ENCODE measurements at regions not wholly inside any gene's neighbourhood (a gene's known extent, or its start where the extent isn't known, plus 50 kb on each side); places are given as distances from the start of the nearest gene placed in this dataset.
"Not testable (repeated sequence)": the region's sequence is repeated elsewhere in the genome, so short reads cannot be mapped to it uniquely, and the experiment has no call there.

DNA sequence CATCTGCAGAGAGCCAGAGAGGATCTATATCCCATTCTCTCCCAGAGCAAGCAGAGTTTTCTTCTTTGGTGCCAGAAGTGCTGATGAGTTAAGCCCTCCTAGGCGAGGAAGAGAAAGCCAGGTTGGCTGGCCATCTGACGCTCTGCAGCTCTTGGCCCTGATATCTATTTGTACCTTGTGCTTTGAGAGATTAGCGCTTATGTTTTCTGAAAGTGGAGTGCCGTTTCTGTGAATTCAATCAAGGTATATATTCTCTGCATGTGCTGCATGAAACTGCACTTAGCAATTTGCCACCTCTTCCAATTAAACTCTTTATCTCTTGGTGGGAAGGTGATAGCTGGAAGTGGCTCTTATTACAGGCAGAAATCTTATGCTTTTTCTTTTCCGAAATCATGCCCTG is 177.5 kb downstream of the LPIN1 start:
- DNase-seq, result no peak

DNA sequence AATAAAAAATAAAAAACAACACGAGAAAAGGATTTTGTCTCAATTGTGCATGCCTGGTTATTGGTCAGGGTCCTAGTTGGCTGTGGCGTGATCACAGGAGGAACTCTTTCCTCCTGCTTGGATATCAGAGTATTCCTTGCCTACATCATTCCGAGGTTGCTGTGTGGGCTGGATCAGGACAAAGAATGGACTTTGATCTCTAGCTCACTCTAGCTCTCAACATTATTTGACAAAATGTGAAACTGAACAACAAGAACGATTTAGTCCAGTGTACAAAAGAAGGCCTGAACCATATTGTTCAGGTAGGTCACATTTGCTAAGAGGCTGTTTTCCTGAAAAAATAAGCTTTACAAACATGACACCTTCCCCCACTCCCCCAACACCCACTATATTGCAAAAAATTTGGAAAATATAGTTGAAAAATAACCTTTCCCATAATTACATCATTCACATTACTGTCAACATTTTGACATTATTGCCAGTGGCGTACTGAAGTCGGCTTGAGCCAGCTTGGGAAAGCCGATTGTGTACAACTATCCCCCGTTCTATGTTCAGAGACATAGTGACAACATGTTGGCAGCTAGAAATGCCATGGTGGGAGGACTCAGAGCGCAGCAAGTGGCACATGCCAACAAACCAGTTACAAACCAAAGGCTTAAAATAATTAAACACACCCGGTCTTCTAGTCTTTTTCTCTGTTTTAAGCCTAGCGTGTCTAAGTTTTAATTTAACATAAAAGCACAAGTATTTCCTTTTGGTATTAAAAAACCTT is 179.0 kb downstream of the LPIN1 start:
- no peak for DNase-seq

- no peak for DNase-seq
Measured at GRCh38 chr2:11930211-11930761, 183.9 kb downstream of the LPIN1 start.

DNA sequence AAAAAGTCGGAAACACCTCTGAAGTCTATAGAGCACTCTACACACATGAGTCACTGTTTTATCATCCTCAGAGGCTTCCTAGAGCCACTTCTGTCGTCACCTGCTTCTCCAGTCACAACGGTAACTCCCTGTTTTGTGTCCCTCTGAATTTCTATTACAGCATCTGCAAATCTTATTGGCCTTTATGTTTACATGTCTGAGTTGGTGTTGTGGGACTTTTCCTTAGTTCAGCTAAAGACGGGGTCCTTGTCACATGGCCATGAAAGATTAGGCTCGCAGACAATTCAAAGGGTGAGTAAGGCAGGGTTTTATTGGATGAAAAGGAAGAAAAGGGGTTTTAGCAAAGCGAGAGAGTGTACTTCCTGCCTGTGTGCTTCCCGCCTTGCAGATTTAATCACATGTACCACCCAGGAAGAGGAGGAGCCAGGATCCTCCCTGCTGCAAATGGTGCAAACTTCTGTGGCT is 185.6 kb downstream of the LPIN1 start:
- DNase-seq, result no peak

DNA sequence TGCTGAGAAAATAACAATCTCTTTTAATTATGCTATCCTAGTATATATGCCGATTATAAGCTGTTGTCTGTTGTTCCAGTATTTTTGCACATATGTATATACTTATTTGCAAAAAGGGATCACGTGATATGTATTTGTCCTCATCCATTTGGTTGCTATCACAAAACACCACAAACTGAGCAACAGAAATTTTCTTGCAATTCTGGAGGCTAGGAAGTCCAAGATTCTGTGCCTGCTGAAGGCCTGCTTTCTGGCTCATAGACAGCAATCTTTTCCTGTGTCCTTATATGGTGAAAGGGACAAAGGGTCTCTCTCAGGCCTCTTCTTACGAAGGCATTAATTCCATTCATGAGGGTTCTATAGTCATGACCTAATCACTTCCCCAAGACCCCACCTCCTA is 186.5 kb downstream of the LPIN1 start:
- DNase-seq, result no peak

GRCh38 chr2:11933854-11934253 is 187.4 kb downstream of the LPIN1 start:
- no peak for DNase-seq

DNA sequence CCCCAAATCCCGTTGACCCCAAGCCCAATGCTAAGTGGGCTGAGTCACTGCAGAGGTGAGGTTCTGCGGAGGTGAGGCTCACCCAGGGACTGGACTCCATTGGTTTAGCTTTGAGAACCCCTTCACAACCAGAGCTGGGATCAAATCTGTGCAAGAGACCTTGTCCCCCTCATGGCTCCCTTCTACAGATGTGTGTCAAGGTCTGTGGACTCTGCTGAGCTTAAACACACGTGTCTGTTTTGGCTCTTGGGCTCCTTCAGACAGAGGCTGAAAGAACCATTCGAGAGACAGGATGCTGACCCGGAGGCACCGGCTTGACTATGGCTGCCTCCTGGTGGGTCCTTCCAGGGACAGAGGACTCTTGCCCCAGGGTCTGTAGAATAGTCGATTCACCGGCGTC is 190.3 kb downstream of the LPIN1 start:
- DNase-seq, result no peak

- DNase-seq, result no peak
Measured at GRCh38 chr2:11938196-11938595, 191.8 kb downstream of the LPIN1 start.

DNA sequence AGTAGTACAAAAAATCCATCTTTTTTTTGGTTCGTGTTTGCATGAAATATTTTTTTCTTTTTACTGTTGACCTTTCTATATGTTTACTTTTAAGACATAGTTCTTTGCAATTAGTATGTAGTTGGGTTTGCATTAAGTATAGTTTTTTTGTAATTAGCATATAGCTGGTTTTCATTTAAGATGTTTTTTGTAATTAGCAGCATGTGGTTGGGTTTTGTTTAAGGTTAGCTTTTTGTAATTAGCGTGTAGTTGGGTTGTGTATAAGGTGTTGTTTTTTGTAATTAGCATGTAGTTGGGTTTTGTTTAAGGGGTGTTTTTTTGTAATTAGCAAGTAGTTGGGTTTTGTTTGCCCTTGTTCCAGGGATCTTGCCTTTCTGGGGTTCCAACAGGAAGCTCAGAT is 193.1 kb downstream of the LPIN1 start:
- no peak for DNase-seq

GRCh38 chr2:11940121-11940743 is 193.8 kb downstream of the LPIN1 start:
- no peak for DNase-seq

- no peak for DNase-seq
Measured at GRCh38 chr2:11940799-11941198, 194.4 kb downstream of the LPIN1 start.

- DNase-seq, result no peak
Measured at GRCh38 chr2:11941201-11942177, 195.1 kb downstream of the LPIN1 start.

DNA sequence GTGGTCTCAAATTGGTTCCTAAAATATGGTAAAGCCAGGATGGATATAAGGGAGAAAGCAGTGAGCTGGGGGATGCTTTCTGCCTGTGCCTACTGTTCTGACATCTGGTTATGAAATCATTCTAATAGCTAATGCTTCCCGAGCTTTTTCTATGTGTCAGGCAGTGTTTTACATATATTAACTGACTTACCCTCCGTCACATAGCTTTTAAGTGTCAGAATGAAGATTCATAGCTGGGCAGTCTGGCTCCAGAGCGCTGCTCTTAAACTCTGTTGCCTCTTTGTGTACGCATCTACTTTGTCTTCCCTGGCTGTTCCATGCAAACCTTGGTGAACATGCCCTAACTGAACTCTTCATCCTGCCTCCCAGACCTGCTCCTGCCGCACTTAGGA is 195.7 kb downstream of the LPIN1 start:
- DNase-seq, result no peak

DNA sequence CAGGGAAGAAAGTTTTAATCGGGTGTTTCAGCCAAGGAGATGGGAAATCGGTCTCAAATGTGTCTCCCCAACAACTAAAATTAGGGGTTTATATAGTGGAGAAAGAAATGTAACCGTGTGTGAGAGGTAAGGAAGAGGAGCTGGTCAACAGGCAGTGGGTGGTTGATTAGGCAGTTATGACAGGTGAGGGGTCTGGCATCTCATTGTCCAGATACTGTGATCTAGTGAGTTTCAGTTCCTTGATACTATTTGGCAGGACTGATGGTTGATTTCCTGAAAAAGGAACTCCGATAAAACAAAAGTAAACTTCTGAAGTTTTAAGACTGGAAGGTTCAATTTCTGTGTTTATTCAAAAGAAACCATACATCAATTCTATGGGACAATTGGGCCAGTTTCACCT is 197.9 kb downstream of the LPIN1 start:
- DNase-seq, result no peak

- DNase-seq, result no peak
Measured at GRCh38 chr2:11945139-11946126, 199.0 kb downstream of the LPIN1 start.

DNA sequence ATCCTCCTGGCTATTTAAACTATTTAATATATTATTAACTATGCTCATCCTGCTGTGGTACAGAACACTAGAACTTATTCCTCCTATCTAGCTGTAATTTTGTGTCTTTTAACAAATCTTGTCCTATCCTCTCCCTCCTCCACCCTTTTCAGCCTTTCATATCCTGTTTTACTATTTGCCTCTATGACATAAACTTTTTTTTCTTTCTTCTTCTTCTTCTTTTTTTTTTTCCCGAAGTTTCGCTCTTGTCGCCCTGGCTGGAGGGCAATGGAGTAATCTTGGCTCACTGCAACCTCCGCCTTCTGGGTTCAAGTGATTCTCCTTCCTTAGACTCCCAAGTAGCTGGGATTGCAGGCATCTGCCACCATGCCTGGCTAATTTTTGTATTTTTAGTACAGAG is 201.5 kb downstream of the LPIN1 start:
- no peak for DNase-seq

- DNase-seq, result no peak
Measured at GRCh38 chr2:11949732-11950523, 203.5 kb downstream of the LPIN1 start.

- DNase-seq, result no peak
Measured at GRCh38 chr2:11950896-11951295, 204.5 kb downstream of the LPIN1 start.

DNA sequence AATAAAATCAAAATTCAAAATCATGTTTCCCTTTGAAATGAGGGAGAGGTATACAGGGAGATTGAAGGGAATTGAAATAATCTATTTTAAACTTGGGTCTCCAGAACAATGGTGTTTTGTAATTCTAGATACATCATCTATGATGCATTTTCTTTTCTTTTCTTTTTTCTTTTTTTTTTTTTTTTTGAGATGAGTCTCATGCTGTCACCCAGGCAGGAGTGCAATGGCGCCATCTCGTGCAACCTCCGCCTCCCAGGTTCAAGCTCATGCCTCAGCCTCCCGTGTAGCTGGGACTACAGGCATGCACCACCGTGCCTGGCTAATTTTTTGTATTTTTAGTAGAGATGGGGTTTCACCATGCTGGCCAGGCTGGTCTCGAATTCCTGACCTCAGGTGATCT is 205.1 kb downstream of the LPIN1 start:
- not testable (repeated sequence) for DNase-seq

DNA sequence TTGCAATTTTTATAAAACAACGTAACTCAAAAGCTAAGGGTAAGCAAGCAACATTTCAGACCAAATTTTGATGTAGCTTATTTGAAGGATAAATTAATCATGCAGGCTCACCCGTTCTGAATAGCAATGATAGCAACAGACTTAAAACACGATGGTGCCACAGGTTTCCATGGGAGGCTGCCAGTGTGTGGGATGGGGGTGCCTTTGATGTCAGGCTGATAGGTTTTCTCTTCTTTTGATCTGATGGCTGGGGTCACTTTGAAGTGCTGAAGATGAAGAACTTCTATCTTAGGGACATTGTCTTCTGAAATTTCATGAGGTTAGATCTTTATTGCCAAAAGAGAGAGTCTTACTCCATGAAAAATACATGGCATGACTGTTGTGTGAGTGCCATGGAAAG is 206.8 kb downstream of the LPIN1 start:
- DNase-seq, result no peak

- DNase-seq, result no peak
Measured at GRCh38 chr2:11955314-11955713, 208.9 kb downstream of the LPIN1 start.

Measured in stimulated activated CD4-positive, alpha-beta T cell treated with anti-CD3 and anti-CD28 coated beads, Interleukin-12 subunit alpha, Interleukin-12 subunit beta, amount 100 ng/mL, for 4 hours (primary cell).